Endothelial cell of umbilical vein (primary cell): ENCODE measurements at regions not wholly inside any gene's neighbourhood (a gene's known extent, or its start where the extent isn't known, plus 50 kb on each side); places are given as distances from the start of the nearest gene placed in this dataset.

Experiments used
- BruUV-seq: library from RNA; stranded (reverse); fragments of 400-500 nt; replicated peaks from 2 replicates; lab custom pipeline; 2021; lab: Mats Ljungman, UMichigan
- CTCF ChIA-PET: fragments of 300-600, 350-600 bp; sonication (Branson Sonifier 250); formaldehyde crosslinking; loops from one replicate; lab custom pipeline; 2021; ENCODE audit warnings: antibody characterized with exemption, inconsistent platforms; lab: Charles Lee
- POLR2A ChIA-PET: fragments of 300-600, 350-600 bp; sonication (Branson Sonifier 250); formaldehyde crosslinking; loops from one replicate; lab custom pipeline; 2021; ENCODE audit warnings: antibody characterized with exemption, inconsistent platforms; lab: Charles Lee
- DNase-seq: peaks from one replicate; pipeline ENCODE4 v3.0.0-alpha.2; 2011; ENCODE audit warnings: low read depth, low spot score
- FAIRE-seq: peaks from 2 replicates; lab custom pipeline; 2011; peaks lifted over from hg19 to GRCh38; lab: Jason Lieb, UNC
- H2AFZ ChIP-seq: 2 replicates; pipeline ENCODE4 v1.6.0; 2012; ENCODE audit warnings: low read depth, low read length, control low read depth, inconsistent platforms
- H3K27ac ChIP-seq: 2 replicates; pipeline ENCODE4 v1.5.1; 2011; ENCODE audit warnings: low read depth, mild to moderate bottlenecking, control low read depth, low read length, moderate library complexity; ENCODE audit not compliant: insufficient read depth
- H3K27me3 ChIP-seq, 2 experiments: 2 replicates each; pipeline versions ENCODE4 v1.6.0 to v1.6.1; 2011; ENCODE audit warnings: low read length in 2 of 2, mixed read lengths in 1 of 2; ENCODE audit not compliant: control insufficient read depth in 2 of 2, insufficient read depth in 2 of 2
- H3K36me3 ChIP-seq, 2 experiments: 2 replicates in 1 of 2; 3 replicates in 1 of 2; pipeline ENCODE4 v1.5.1; 2011; ENCODE audit warnings: low read length in 2 of 2, mild to moderate bottlenecking in 1 of 2, moderate library complexity in 1 of 2; ENCODE audit not compliant: control insufficient read depth in 2 of 2, insufficient read depth in 2 of 2; ENCODE audit errors: extremely low read depth in 1 of 2
- H3K4me1 ChIP-seq: 3 replicates; pipeline ENCODE4 v1.5.1; 2011; ENCODE audit warnings: mild to moderate bottlenecking, low read length; ENCODE audit not compliant: control insufficient read depth, insufficient read depth; ENCODE audit errors: extremely low read depth
- H3K4me2 ChIP-seq: 2 replicates; pipeline ENCODE4 v1.6.1; 2011; ENCODE audit warnings: low read length, control low read depth, mixed read lengths; ENCODE audit not compliant: insufficient read depth
- H3K4me3 ChIP-seq, 3 experiments: fragments of 200-600 bp in 1 of 3; sonication (generic), shearing (Covaris generic) in 1 of 3; replicated peaks in 1 of 3; 2 replicates each; pipeline ENCODE4 v1.5.1; 2011 to 2016; ENCODE audit warnings: control low read depth in 3 of 3, low read length in 3 of 3, mild to moderate bottlenecking in 2 of 3, inconsistent platforms in 1 of 3, low read depth in 1 of 3, moderate library complexity in 1 of 3; ENCODE audit not compliant: insufficient read depth in 1 of 3
- H3K79me2 ChIP-seq: 2 replicates; pipeline ENCODE4 v1.6.0; 2012; ENCODE audit warnings: low read length, inconsistent platforms; ENCODE audit not compliant: control insufficient read depth, insufficient read depth
- H3K9ac ChIP-seq: replicated peaks from 2 replicates; pipeline ENCODE3; 2011; ENCODE audit warnings: low read length, control low read depth; ENCODE audit not compliant: insufficient read depth; ENCODE audit errors: extremely low read depth
- H3K9me1 ChIP-seq: replicated peaks from 3 replicates; pipeline ENCODE4 v1.6.0; 2011; ENCODE audit warnings: mild to moderate bottlenecking, low read length; ENCODE audit not compliant: control insufficient read depth, insufficient read depth; ENCODE audit errors: extremely low read depth
- H3K9me3 ChIP-seq: replicated peaks from 2 replicates; pipeline ENCODE4 v1.5.1; 2012; ENCODE audit warnings: low read length, inconsistent platforms; ENCODE audit not compliant: control insufficient read depth, insufficient read depth
- H4K20me1 ChIP-seq: replicated peaks from 2 replicates; pipeline ENCODE3; 2011; ENCODE audit warnings: mild to moderate bottlenecking, low read length; ENCODE audit not compliant: control insufficient read depth, insufficient read depth; ENCODE audit errors: extremely low read depth
- EZH2 ChIP-seq: IDR thresholded peaks from 2 replicates; pipeline ENCODE4 v1.6.1; 2012; ENCODE audit warnings: borderline replicate concordance, low read depth, mild to moderate bottlenecking, moderate library complexity, low read length, inconsistent platforms; ENCODE audit not compliant: severe bottlenecking
- FOS ChIP-seq: IDR thresholded peaks from 2 replicates; pipeline ENCODE4 v1.6.1; 2011; ENCODE audit warnings: mild to moderate bottlenecking, low read length, moderate library complexity, borderline replicate concordance; ENCODE audit not compliant: insufficient read depth
- GATA2 ChIP-seq: IDR thresholded peaks from 2 replicates; pipeline ENCODE4 v1.7.0; 2011; ENCODE audit warnings: low read depth, mild to moderate bottlenecking, moderate library complexity, mixed read lengths, low read length; ENCODE audit not compliant: insufficient read length, insufficient read depth
- JUN ChIP-seq: IDR thresholded peaks from 2 replicates; pipeline ENCODE4 v1.6.1; 2011; ENCODE audit warnings: borderline replicate concordance, low read depth; ENCODE audit not compliant: insufficient read length, insufficient read depth
- MYC ChIP-seq: IDR thresholded peaks from one replicate; pipeline ENCODE4 v1.6.1; 2011; ENCODE audit warnings: mild to moderate bottlenecking, low read depth, low read length
- POLR2A ChIP-seq: IDR thresholded peaks from 2 replicates; pipeline ENCODE4 v1.6.1; 2012; ENCODE audit warnings: low read depth, mild to moderate bottlenecking, control low read depth, low read length
- POLR2AphosphoS5 ChIP-seq: IDR thresholded peaks from 2 replicates; pipeline ENCODE4 v1.6.1; 2012; ENCODE audit warnings: low read depth, mild to moderate bottlenecking, control low read depth, low read length, moderate library complexity; ENCODE audit not compliant: insufficient read depth
- dilution Hi-C: fragments of 300-500 bp; cut with MboI; formaldehyde crosslinking; loops from one replicate; pipeline ENCODE4 v1.15.0; 2019; ENCODE audit warnings: low sequenced_read_pairs; ENCODE audit not compliant: extremely low pct_ligation_motif_present
- intact Hi-C: fragments of 100-400 bp; cut with micrococcal nuclease; formaldehyde crosslinking; loops from one replicate; pipeline ENCODE4 v1.10.0; 2022
- TF ChIP-seq, protein P1 (sequence below): IDR thresholded peaks from 2 replicates; pipeline ENCODE4 v1.6.1; 2011; ENCODE audit not compliant: insufficient read depth, insufficient read length
- TF ChIP-seq, protein P2 (sequence below), 2 donors: IDR thresholded peaks; 1 replicate in 1 of 2; 2 replicates in 1 of 2; pipeline ENCODE4 v1.5.1; 2011; ENCODE audit warnings: low read length in 2 of 2, mild to moderate bottlenecking in 2 of 2, moderate library complexity in 2 of 2, control low read depth in 1 of 2, inconsistent platforms in 1 of 2, low read depth in 1 of 2; ENCODE audit not compliant: insufficient read depth in 1 of 2; ENCODE audit errors: extremely low read depth in 1 of 2

DNA sequence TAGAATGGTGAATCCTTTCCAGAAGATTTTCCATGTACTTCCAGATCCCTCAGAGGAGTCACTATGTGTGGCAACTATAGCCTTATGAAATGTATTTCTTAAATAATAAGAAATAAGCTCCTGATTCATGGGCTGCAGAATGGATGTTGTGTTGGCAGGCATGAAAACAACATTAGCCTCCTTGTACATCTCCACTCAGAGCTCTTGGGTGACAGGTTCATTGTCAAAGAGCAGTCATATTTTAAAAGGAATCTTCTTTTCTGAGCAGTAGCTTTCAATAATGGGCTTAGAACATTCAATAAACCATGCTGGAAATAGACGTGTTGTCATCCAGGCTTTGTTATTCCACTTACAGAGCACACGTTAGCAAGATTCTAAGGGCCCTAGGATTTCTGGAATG lies 96.6 kb downstream of the CDC7 start:
- H3K9ac ChIP-seq, result no peak overlapping the region
- H3K4me1 ChIP-seq, result no peaks in the 10 kb centered on the region
- H2AFZ ChIP-seq, result no peak overlapping the region
- H4K20me1 ChIP-seq, result no peaks in the 10 kb centered on the region
- H3K4me3 ChIP-seq, result no peak overlapping the region
- no peaks in the 10 kb centered on the region for H3K79me2 ChIP-seq
- no peak overlapping the region for H3K4me2 ChIP-seq
- intact Hi-C loops (no loop called here), dilution Hi-C loops (no loop called here)
- TF ChIP-seq FOS, result no peak
- no peak for TF ChIP-seq EZH2
- TF ChIP-seq MYC, result no peak
- TF ChIP-seq, protein P1, sequence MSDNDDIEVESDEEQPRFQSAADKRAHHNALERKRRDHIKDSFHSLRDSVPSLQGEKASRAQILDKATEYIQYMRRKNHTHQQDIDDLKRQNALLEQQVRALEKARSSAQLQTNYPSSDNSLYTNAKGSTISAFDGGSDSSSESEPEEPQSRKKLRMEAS, result no peak
- no peak for TF ChIP-seq GATA2
- TF ChIP-seq, protein P2, sequence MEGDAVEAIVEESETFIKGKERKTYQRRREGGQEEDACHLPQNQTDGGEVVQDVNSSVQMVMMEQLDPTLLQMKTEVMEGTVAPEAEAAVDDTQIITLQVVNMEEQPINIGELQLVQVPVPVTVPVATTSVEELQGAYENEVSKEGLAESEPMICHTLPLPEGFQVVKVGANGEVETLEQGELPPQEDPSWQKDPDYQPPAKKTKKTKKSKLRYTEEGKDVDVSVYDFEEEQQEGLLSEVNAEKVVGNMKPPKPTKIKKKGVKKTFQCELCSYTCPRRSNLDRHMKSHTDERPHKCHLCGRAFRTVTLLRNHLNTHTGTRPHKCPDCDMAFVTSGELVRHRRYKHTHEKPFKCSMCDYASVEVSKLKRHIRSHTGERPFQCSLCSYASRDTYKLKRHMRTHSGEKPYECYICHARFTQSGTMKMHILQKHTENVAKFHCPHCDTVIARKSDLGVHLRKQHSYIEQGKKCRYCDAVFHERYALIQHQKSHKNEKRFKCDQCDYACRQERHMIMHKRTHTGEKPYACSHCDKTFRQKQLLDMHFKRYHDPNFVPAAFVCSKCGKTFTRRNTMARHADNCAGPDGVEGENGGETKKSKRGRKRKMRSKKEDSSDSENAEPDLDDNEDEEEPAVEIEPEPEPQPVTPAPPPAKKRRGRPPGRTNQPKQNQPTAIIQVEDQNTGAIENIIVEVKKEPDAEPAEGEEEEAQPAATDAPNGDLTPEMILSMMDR (IDR thresholded peaks at IDR 0.05; ENCODE audit: extremely low read depth in 1 of 2, insufficient read depth in 1 of 2, low read depth in 1 of 2, low read length in 2 of 2), result no peak
- TF ChIP-seq POLR2AphosphoS5, result no peak
- no peak for TF ChIP-seq POLR2A
- no peak for TF ChIP-seq JUN
- H3K36me3 ChIP-seq, result no peaks in the 10 kb centered on the region
- ChIA-PET CTCF (interaction anchor here (0.6 to 0.8 kb wide), 2 partner anchors 14 to 23 kb away, joined by 3 read pairs; no protein-coding TSS in a partner anchor), POLR2A (no interaction called here)
- no peak for DNase-seq
- no peaks in the 10 kb centered on the region for H3K27me3 ChIP-seq
- BruUV-seq, result no TSS peak
- H3K9me3 ChIP-seq, result no peaks in the 10 kb centered on the region
- no peaks in the 10 kb centered on the region for H3K9me1 ChIP-seq
- no peak overlapping the region for H3K27ac ChIP-seq
- FAIRE-seq, result peak; percentile 38
